Stimulated activated effector memory CD8-positive, alpha-beta T cell treated with anti-CD3 and anti-CD28 coated beads, Interleukin-12 subunit alpha, Interleukin-12 subunit beta, amount 100 ng/mL, for 72 hours (primary cell): ENCODE measurements at regions not wholly inside any gene's neighbourhood (a gene's known extent, or its start where the extent isn't known, plus 50 kb on each side); places are given as distances from the start of the nearest gene placed in this dataset.

Source experiments
- ATAC-seq: fragments of 150-1000 bp; cut with Tn5 transposase; 2 replicates; pipeline ENCODE4 v1.10.0; 2021
- DNase-seq, 2 donors: peaks; one replicate each; pipeline ENCODE4 v3.0.0; 2021 to 2022; ENCODE audit warnings: low spot score in 2 of 2
- H3K27ac Mint-ChIP-seq: one replicate; pipeline ENCODE4 v1.8.0; 2022; ENCODE audit warnings: mild to moderate bottlenecking, mixed read lengths
- H3K36me3 Mint-ChIP-seq: one replicate; pipeline ENCODE4 v1.8.0; 2022; ENCODE audit warnings: mild to moderate bottlenecking, mixed read lengths
- H3K4me1 Mint-ChIP-seq: one replicate; pipeline ENCODE4 v1.8.0; 2022; ENCODE audit warnings: mixed read lengths
- H3K4me3 Mint-ChIP-seq: one replicate; pipeline ENCODE4 v1.8.0; 2022; ENCODE audit warnings: mild to moderate bottlenecking, mixed read lengths
- H3K9me3 Mint-ChIP-seq: one replicate; pipeline ENCODE4 v1.8.0; 2022; ENCODE audit warnings: mixed read lengths

- DNase-seq = no peak
- Mint-ChIP-seq H3K9me3 (no peaks in the 10 kb centered on the region), H3K36me3 (no peaks in the 10 kb centered on the region), H3K27ac (no peak overlapping the region), H3K4me3 (no peak overlapping the region), H3K4me1 (no peaks in the 10 kb centered on the region)
- ATAC-seq = no peak
Measured at GRCh38 chr2:75287624-75288316, 88.5 kb upstream of the TACR1 start.

DNA sequence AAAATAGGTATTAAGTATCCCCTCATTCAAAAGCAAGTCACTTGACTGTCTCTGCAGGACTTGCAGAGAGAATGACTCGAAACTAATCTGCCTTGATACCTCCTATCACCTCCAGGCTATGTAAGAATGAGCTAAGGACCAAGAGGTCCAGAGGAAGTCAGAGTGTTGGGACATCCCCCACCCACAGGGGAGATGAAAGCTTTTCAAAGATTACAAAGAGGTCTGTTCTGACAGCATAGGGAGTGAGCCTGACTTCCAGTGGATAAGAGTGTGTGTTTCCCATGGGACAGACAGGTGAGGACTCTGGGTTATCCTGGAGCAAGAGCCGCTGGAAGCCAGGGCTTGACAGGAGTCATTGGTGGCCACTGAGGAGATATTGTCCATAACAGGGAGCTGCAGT is 85.0 kb upstream of the TACR1 start:
- ATAC-seq (no peak), DNase-seq (no peak)
- Mint-ChIP-seq H3K27ac (no peak overlapping the region), H3K4me1 (no peaks in the 10 kb centered on the region), H3K36me3 (no peaks in the 10 kb centered on the region), H3K9me3 (peaks cover 4% of the 10 kb centered on the region), H3K4me3 (no peak overlapping the region)

DNA sequence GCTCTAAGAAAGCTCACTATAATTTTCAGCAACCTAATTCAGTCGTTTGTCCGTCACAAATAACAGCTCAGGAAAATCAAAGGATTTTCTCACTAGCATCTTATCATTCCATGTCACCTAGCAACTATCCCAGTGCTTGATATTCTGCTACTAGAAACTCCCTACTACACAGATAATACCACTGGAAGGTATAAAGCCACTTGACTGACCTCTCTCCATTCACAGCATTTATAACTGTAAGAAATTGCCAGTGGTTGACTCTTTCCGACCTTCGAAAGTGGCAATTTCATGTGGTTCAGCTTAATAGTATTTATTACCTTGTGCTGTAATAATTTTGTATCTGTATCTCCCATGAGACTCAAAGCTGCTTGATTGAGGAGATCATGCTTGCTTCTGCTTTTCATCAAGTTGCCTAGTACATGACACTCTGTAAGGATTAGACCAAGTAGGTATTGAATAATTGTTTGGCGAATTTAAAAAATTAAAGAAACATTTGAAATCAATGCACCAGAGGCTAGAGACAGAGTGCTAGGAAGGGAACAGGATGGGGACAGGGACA is 79.6 kb upstream of the TACR1 start:
- no peaks in the 10 kb centered on the region for H3K4me1 Mint-ChIP-seq
- peaks cover 8% of the 10 kb centered on the region for H3K9me3 Mint-ChIP-seq
- ATAC-seq = no peak
- no peak for DNase-seq
- no peak overlapping the region for H3K27ac Mint-ChIP-seq
- H3K4me3 Mint-ChIP-seq = no peak overlapping the region
- no peaks in the 10 kb centered on the region for H3K36me3 Mint-ChIP-seq

DNA sequence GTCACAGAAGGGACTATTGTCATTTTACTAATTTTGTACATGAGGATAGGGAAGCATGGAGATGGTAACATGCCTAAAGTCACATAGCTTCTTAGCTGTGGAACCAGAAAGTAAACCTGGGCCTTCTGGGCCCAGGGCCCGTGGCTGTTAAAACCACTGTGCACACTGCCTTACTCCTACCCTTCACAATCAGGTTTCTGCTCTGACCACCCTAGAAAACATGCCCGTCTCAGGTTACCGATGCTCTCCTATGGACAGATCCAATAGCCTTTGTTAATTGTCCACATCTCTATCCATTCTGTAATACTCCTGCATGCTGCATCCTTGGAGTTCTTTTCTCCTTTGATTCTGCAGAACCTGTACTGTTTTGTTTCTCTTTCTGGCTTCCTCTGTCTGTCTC is 79.0 kb upstream of the TACR1 start:
- H3K4me1 Mint-ChIP-seq = no peaks in the 10 kb centered on the region
- no peaks in the 10 kb centered on the region for H3K36me3 Mint-ChIP-seq
- H3K27ac Mint-ChIP-seq = no peak overlapping the region
- H3K4me3 Mint-ChIP-seq = no peak overlapping the region
- ATAC-seq (no peak), DNase-seq (no peak)
- H3K9me3 Mint-ChIP-seq = peaks cover 10% of the 10 kb centered on the region

GRCh38 chr2:75277111-75277510 is 77.8 kb upstream of the TACR1 start:
- Mint-ChIP-seq H3K4me3 (no peak overlapping the region), H3K27ac (no peak overlapping the region), H3K4me1 (no peaks in the 10 kb centered on the region), H3K36me3 (no peaks in the 10 kb centered on the region), H3K9me3 (peaks cover 15% of the 10 kb centered on the region)
- no peak for DNase-seq
- ATAC-seq = no peak

- H3K36me3 Mint-ChIP-seq = no peaks in the 10 kb centered on the region
- DNase-seq (no peak), ATAC-seq (no peak)
- H3K4me1 Mint-ChIP-seq = no peaks in the 10 kb centered on the region
- H3K4me3 Mint-ChIP-seq = no peak overlapping the region
- H3K27ac Mint-ChIP-seq = no peak overlapping the region
- H3K9me3 Mint-ChIP-seq = peaks cover 11% of the 10 kb centered on the region
Measured at GRCh38 chr2:75276093-75277029, 77.0 kb upstream of the TACR1 start.

DNA sequence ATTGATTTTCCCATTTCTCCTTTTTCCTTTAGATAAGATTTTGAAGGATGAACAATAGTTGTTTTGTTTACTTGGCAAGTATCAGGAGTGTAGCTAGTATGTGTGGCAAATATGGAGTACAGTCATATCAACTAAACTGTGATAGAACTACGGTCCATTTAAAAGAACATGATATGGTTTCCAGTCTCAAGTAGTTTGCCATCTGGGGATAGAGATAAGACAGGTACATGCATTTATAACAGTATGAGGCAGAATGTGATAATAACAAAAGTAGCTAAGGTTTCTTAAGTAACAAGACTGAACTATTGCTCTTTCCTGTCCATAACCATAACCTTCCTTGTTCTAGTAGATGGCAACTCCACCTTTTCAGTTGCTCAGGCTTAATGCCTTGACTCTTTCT is 75.6 kb upstream of the TACR1 start:
- H3K4me3 Mint-ChIP-seq = no peak overlapping the region
- DNase-seq (no peak), ATAC-seq (no peak)
- no peaks in the 10 kb centered on the region for H3K36me3 Mint-ChIP-seq
- H3K27ac Mint-ChIP-seq = no peak overlapping the region
- H3K4me1 Mint-ChIP-seq = no peaks in the 10 kb centered on the region
- peaks cover 11% of the 10 kb centered on the region for H3K9me3 Mint-ChIP-seq

DNA sequence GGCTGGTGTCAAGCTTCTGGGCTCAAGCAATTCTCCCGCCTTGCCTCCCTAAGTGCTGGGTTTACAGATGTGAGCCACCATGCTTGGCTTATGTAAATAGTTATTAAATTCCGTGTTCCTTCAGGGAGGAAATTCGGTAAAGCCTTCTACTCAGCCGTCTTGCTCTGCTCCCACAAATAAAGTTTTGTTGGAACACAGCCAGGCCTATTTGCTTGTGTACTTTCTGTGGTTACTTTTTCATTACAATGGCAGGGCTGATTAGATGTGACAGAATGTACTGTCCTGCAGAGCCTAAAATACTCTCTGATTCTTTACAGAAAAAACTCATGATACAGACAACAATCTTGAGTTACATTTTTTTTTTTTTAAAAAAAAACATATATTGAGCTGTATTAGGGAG is 68.8 kb upstream of the TACR1 start:
- no peak overlapping the region for H3K4me3 Mint-ChIP-seq
- H3K9me3 Mint-ChIP-seq = peaks cover 9% of the 10 kb centered on the region
- H3K4me1 Mint-ChIP-seq = no peaks in the 10 kb centered on the region
- H3K27ac Mint-ChIP-seq = no peak overlapping the region
- DNase-seq (no peak), ATAC-seq (no peak)
- no peaks in the 10 kb centered on the region for H3K36me3 Mint-ChIP-seq

- H3K9me3 Mint-ChIP-seq = peaks cover 31% of the 10 kb centered on the region
- no peaks in the 10 kb centered on the region for H3K4me1 Mint-ChIP-seq
- ATAC-seq (no peak), DNase-seq (no peak)
- no peaks in the 10 kb centered on the region for H3K36me3 Mint-ChIP-seq
- H3K27ac Mint-ChIP-seq = no peak overlapping the region
- no peak overlapping the region for H3K4me3 Mint-ChIP-seq
Measured at GRCh38 chr2:75261923-75262322, 62.6 kb upstream of the TACR1 start.

- peaks cover 31% of the 10 kb centered on the region for H3K9me3 Mint-ChIP-seq
Measured at GRCh38 chr2:75260946-75261345, 61.6 kb upstream of the TACR1 start.

GRCh38 chr2:75258620-75259019 is 59.3 kb upstream of the TACR1 start:
- Mint-ChIP-seq H3K4me1 (no peaks in the 10 kb centered on the region), H3K9me3 (peaks cover 25% of the 10 kb centered on the region), H3K4me3 (no peak overlapping the region), H3K27ac (no peak overlapping the region), H3K36me3 (no peaks in the 10 kb centered on the region)
- DNase-seq = no peak
- no peak for ATAC-seq

More at GRCh38 chr2:75260946-75261345, 61.6 kb upstream of the TACR1 start:
- ATAC-seq (no peak), DNase-seq (no peak)
- H3K4me3 Mint-ChIP-seq = no peak overlapping the region
- no peak overlapping the region for H3K27ac Mint-ChIP-seq
- no peaks in the 10 kb centered on the region for H3K4me1 Mint-ChIP-seq
- H3K36me3 Mint-ChIP-seq = no peaks in the 10 kb centered on the region

- no peak overlapping the region for H3K4me3 Mint-ChIP-seq
- DNase-seq (no peak), ATAC-seq (no peak)
- peaks cover 18% of the 10 kb centered on the region for H3K9me3 Mint-ChIP-seq
- no peak overlapping the region for H3K27ac Mint-ChIP-seq
- no peaks in the 10 kb centered on the region for H3K36me3 Mint-ChIP-seq
- no peaks in the 10 kb centered on the region for H3K4me1 Mint-ChIP-seq
Measured at GRCh38 chr2:75256485-75256884, 57.2 kb upstream of the TACR1 start.

- no peak overlapping the region for H3K4me3 Mint-ChIP-seq
- H3K36me3 Mint-ChIP-seq = no peaks in the 10 kb centered on the region
Measured at GRCh38 chr2:75253526-75253925, 54.2 kb upstream of the TACR1 start.

DNA sequence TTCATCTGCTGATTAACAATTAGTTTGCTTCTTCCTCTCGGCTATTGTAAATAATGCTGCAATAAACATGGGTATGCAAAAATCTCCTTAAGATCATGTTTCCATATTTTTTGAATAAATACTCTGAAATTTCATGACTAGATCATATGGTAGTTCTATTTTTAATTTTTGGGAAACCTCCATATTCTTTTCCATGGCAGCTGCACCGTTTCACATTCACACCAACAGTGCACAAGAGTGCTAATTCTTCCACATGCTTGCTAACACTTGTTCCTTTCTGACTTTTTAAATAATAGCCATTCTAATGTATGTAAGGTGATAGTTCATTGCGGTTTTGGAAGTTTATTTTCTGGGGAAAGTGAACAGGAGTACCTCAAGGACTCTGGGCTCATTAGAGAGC is 52.6 kb upstream of the TACR1 start:
- H3K36me3 Mint-ChIP-seq = no peaks in the 10 kb centered on the region
- DNase-seq = no peak
- no peak overlapping the region for H3K27ac Mint-ChIP-seq
- no peak overlapping the region for H3K4me3 Mint-ChIP-seq
- H3K9me3 Mint-ChIP-seq = peaks cover 10% of the 10 kb centered on the region
- ATAC-seq = no peak
- H3K4me1 Mint-ChIP-seq = no peaks in the 10 kb centered on the region

More at GRCh38 chr2:75253526-75253925, 54.2 kb upstream of the TACR1 start:
- ATAC-seq = no peak
- DNase-seq = no peak
- H3K9me3 Mint-ChIP-seq = peaks cover 11% of the 10 kb centered on the region
- no peaks in the 10 kb centered on the region for H3K4me1 Mint-ChIP-seq
- H3K27ac Mint-ChIP-seq = no peak overlapping the region
